K562 (cell line): ENCODE measurements at regions not wholly inside any gene's neighbourhood (a gene's known extent, or its start where the extent isn't known, plus 50 kb on each side); places are given as distances from the start of the nearest gene placed in this dataset.

Experiments used
- CEBPB ChIP-seq: fragments of 450-650 bp; IDR thresholded peaks from 2 replicates; pipeline ENCODE4 v1.6.1; 2016; ENCODE audit warnings: missing genetic modification characterization, missing compliant biosample characterization
- CLOCK ChIP-seq: fragments of 250-450 bp; sonication (Bioruptor Pico); IDR thresholded peaks from 2 replicates; pipeline ENCODE4 v1.4.0; 2020; ENCODE audit warnings: mild to moderate bottlenecking, moderate library complexity, borderline replicate concordance
- DACH1 ChIP-seq: fragments of 450-650 bp; IDR thresholded peaks from 2 replicates; pipeline ENCODE4 v1.6.1; 2018; ENCODE audit not compliant: partially characterized antibody
- ELF2 ChIP-seq: fragments of 250-450 bp; sonication (Bioruptor Pico); IDR thresholded peaks from 2 replicates; pipeline ENCODE4 v1.5.0; 2021; ENCODE audit warnings: mild to moderate bottlenecking
- FOXP1 ChIP-seq: sonication (generic); formaldehyde crosslinking; IDR thresholded peaks from 2 replicates; pipeline ENCODE4 v1.8.0; 2022; ENCODE audit warnings: mild to moderate bottlenecking, missing genetic modification reagents
- HDGF ChIP-seq: fragments of 450-650 bp; IDR thresholded peaks from 2 replicates; pipeline ENCODE4 v1.6.1; 2016
- ID3 ChIP-seq, 2 experiments: fragments of 250-450 bp in 1 of 2; fragments of 450-650 bp in 1 of 2; sonication (Bioruptor Pico) in 1 of 2; IDR thresholded peaks; 2 replicates each; pipeline versions ENCODE4 v1.6.1 to v1.8.0; 2016 to 2021; ENCODE audit warnings: mild to moderate bottlenecking in 2 of 2, moderate library complexity in 2 of 2, missing compliant biosample characterization in 1 of 2, missing genetic modification characterization in 1 of 2
- JUN ChIP-seq, 2 experiments: sonication (generic) in 1 of 2; formaldehyde crosslinking in 1 of 2; IDR thresholded peaks; 2 replicates each; pipeline versions ENCODE4 v1.6.1 to v1.8.0; 2012 to 2022; ENCODE audit warnings: borderline replicate concordance in 2 of 2, mild to moderate bottlenecking in 2 of 2, improper control_type of control experiment in 1 of 2, low read depth in 1 of 2, low read length in 1 of 2, missing genetic modification reagents in 1 of 2
- JUND ChIP-seq, 2 experiments: IDR thresholded peaks; 2 replicates in 1 of 2; 3 replicates in 1 of 2; pipeline ENCODE4 v1.6.1; 2011; ENCODE audit warnings: borderline replicate concordance in 2 of 2, low read depth in 2 of 2, low read length in 2 of 2, improper control_type of control experiment in 1 of 2, missing biosample characterization in 1 of 2, missing genetic modification characterization in 1 of 2, missing genetic modification reagents in 1 of 2
- NCOA2 ChIP-seq, 2 experiments: fragments of 450-650 bp; IDR thresholded peaks; 2 replicates each; pipeline ENCODE4 v1.6.1; 2018; ENCODE audit warnings: mild to moderate bottlenecking in 2 of 2, moderate library complexity in 1 of 2; ENCODE audit not compliant: partially characterized antibody in 2 of 2
- PREB ChIP-seq: sonication (generic); formaldehyde crosslinking; IDR thresholded peaks from 2 replicates; pipeline ENCODE4 v1.8.1; 2023; ENCODE audit warnings: mild to moderate bottlenecking, missing genetic modification reagents
- RBM39 ChIP-seq: fragments of 200-400 bp; formaldehyde crosslinking; optimal IDR thresholded peaks from 2 replicates; pipeline ENCODE3; 2018; ENCODE audit warnings: low read depth, low read length
- TAF7 ChIP-seq: fragments of 450-650 bp; IDR thresholded peaks from 2 replicates; pipeline ENCODE4 v1.6.1; 2016; ENCODE audit warnings: missing genetic modification characterization, missing compliant biosample characterization
- TEAD1 ChIP-seq, 2 experiments: fragments of 450-650 bp in 1 of 2; sonication (generic) in 1 of 2; formaldehyde crosslinking; IDR thresholded peaks; 2 replicates each; pipeline versions ENCODE4 v1.4.0 to v1.8.0; 2020 to 2022; ENCODE audit warnings: mild to moderate bottlenecking in 2 of 2, missing genetic modification reagents in 1 of 2
- THRAP3 ChIP-seq: fragments of 450-650 bp; IDR thresholded peaks from 2 replicates; pipeline ENCODE4 v1.6.1; 2016; ENCODE audit warnings: mild to moderate bottlenecking, inconsistent platforms, borderline replicate concordance
- TRIM25 ChIP-seq: fragments of 450-650 bp; IDR thresholded peaks from 2 replicates; pipeline ENCODE4 v1.7.0; 2016; ENCODE audit warnings: borderline replicate concordance
- ZNF140 ChIP-seq: fragments of 250-450 bp; sonication (Bioruptor Pico); IDR thresholded peaks from 2 replicates; pipeline ENCODE4 v1.8.0; 2021; ENCODE audit warnings: moderate library complexity, mild to moderate bottlenecking, inconsistent platforms
- ZNF584 ChIP-seq: fragments of 200-800 bp; sonication (Bioruptor generic); IDR thresholded peaks from 2 replicates; pipeline ENCODE4 v1.6.1; 2016; ENCODE audit warnings: low read depth, mild to moderate bottlenecking, missing genetic modification characterization, missing compliant biosample characterization

GRCh38 chr6:15994814-15995459 lies 133.9 kb upstream of the MYLIP start (continued):
- no peak for TF ChIP-seq PREB (CRISPR knock-in tag)
- TF ChIP-seq ID3 (CRISPR knock-in tag; IDR thresholded peaks at IDR 0.05) = no peak
- TF ChIP-seq ID3 (tag; IDR thresholded peaks at IDR 0.05) = peak; percentile 50; the same call in 1 of the 2 replicates
- no peak for TF ChIP-seq FOXP1
- TF ChIP-seq CEBPB = 0 out of 2 replicates have a peak, but pooled peaks have one; percentile 21
- TF ChIP-seq HDGF = no peak
- peak; percentile 31; the same call in 1 of the 2 replicates for TF ChIP-seq CLOCK (CRISPR knock-in tag)
- peak; percentile 42 for TF ChIP-seq DACH1
- peak; percentile 78 for TF ChIP-seq JUND (IDR thresholded peaks at IDR 0.05; ENCODE audit: borderline replicate concordance, low read depth, low read length)
- peak; percentile 82; the same call in 2 of the 3 replicates for TF ChIP-seq JUND (tag; IDR thresholded peaks at IDR 0.05; ENCODE audit: borderline replicate concordance, low read depth, low read length)
- no peak for TF ChIP-seq THRAP3
- TF ChIP-seq ZNF584 = no peak
- no peak for TF ChIP-seq TAF7 (tag)
- no peak for TF ChIP-seq RBM39
- peak in 1 of 2 experiments; percentile 64 for TF ChIP-seq NCOA2 (IDR thresholded peaks at IDR 0.05; ENCODE audit: partially characterized antibody in 2 of 2)
- TF ChIP-seq ELF2 (CRISPR knock-in tag) = no peak
- no peak for TF ChIP-seq TRIM25
- TF ChIP-seq JUN (IDR thresholded peaks at IDR 0.05; ENCODE audit: borderline replicate concordance, low read depth, low read length) = peak; percentile 54; the same call in 1 of the 2 replicates
- TF ChIP-seq JUN (CRISPR knock-in tag; IDR thresholded peaks at IDR 0.05; ENCODE audit: borderline replicate concordance) = no peak
- TF ChIP-seq TEAD1 (CRISPR knock-in tag; IDR thresholded peaks at IDR 0.05) = peak in 1 of 2 experiments; percentile 72; a peak in 1 of 4 replicates
- TF ChIP-seq ZNF140 (CRISPR knock-in tag) = no peak
